ENCODE measurements at regions not wholly inside any gene's neighbourhood (a gene's known extent, or its start where the extent isn't known, plus 50 kb on each side); places are given as distances from the start of the nearest gene placed in this dataset.
"Not testable (repeated sequence)": the region's sequence is repeated elsewhere in the genome, so short reads cannot be mapped to it uniquely, and the experiment has no call there.

DNA sequence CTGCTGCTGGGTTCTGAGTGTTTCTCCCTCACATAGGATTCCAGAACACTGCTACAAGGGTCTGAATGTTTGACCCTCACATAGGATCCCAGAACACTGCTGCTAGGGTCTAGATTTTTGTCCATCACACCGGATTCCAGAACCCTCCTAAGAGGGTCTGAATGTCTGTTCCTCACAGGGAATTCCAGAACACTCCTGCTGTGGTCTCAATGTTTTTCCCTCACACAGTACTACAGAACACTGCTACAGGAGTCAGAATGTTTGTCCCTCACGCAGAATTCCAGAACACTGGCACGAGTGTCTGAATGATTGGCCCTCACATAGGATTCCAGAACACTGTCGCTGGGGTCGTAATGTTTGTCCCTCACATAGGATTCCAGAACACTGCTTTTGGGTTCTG, 221.6 kb downstream of the FOXD4L6 start:
- DNase-seq (ENCODE audit: low read depth) = not testable (repeated sequence)

DNA sequence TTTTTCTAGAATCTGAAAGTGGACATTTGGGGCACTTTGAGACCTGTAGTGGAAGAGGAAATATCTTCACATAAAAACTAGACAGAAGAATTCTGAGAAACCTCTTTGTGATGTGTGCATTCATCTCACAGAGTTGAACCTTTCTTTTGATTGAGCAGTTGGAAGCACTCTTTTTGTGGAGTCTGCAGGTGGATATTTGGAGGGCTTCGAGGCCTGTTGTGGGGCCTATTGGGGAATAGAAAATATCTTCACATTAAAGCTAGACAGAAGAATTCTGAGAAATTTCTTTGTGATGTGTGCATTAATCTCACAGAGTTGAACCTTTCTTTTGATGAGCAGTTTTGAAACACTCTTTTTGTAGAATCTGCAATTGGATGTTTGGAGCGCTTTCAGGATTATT, 236.2 kb downstream of the FOXD4L6 start:
- DNase-seq (ENCODE audit: low read depth) = not testable (repeated sequence)

DNA sequence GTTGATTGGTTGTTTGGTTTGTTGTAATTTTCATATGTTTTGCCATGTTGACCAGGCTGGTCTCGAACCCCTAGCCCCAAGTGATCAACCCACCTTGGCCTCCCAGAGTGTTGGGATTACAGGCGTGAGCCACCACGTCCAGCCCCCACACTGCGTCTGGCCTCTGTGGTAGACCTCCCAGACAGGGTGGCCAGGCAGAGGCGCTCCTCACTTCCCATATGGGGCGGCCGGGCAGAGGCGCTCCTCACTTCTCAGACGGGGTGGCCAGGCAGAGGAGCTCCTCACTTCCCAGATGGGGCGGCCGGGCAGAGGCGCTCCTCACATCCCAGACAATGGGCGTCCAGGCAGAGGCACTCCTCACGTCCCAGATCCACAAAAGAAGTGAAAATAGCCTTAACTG, 242.6 kb downstream of the FOXD4L6 start:
- not testable (repeated sequence) for DNase-seq (ENCODE audit: low read depth)

DNA sequence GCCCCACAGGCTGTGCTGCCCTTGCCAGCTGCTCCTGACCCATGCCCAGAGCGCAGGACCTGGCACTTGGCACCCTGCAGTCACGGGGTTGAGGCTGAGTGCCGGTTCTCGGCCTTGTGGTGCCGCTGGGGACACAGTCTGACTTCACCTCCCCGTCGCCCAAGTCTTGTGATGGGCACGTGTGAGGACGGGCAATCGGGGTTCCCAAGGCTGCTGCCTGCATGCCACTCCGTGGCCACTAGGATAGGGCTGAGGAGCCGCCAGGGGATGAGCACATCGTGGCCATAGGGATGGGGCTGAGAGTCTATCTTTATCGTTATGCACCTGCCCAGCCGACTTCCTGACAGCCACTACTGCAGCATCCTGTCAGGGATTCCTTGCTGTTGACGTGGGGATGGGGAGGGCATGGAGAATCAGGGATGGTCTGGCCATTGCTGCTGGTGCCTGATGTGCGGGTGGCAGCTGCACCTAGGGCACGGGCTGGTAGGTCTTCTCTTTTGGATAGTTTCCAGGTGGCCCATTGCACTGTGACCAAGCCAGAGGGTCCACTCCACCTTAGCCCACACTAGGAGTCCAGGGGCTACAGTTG, 243.5 kb downstream of the FOXD4L6 start:
- not testable (repeated sequence) for DNase-seq (ENCODE audit: low read depth)

DNA sequence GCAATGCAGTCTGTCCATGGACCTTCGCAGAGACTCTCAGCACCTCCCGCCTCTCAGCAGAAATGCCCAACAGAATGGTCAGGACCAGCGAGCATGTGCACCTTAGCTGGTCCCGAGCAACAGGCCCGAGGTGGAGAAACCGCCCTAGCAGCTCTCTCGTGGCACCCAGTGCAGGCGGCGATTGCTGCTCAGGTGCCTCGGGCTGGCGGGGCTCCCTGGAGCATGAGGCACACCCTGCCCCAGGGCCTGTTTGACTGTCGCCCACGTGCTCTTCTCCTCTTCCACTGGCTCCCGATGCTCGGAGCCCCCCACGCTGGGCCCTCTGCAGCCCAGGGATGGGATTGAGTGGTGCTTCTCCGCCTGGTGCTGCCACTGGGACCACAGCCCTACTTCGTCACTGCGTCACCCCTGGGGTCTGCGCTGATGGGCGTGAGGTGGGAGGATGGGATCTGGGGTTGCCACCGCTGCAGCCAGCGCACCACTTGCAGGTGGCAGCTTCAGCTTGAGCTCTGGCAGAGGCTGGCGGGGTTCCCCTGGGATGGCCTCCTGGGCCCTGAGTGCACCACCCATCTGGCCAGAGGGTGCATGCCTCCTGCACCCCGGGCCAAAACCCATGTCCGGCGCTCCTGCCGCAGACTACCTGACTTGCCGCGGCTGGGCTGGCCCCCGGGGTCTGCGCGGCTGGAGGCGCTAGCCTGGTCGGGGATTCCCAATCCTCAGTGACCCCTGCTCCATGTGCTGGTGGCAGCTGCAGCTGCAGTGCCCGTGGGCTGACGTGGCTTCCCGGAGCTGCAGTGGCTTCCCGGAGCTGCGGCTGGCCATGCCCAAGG, 244.2 kb downstream of the FOXD4L6 start:
- DNase-seq (ENCODE audit: low read depth) = no peak

DNA sequence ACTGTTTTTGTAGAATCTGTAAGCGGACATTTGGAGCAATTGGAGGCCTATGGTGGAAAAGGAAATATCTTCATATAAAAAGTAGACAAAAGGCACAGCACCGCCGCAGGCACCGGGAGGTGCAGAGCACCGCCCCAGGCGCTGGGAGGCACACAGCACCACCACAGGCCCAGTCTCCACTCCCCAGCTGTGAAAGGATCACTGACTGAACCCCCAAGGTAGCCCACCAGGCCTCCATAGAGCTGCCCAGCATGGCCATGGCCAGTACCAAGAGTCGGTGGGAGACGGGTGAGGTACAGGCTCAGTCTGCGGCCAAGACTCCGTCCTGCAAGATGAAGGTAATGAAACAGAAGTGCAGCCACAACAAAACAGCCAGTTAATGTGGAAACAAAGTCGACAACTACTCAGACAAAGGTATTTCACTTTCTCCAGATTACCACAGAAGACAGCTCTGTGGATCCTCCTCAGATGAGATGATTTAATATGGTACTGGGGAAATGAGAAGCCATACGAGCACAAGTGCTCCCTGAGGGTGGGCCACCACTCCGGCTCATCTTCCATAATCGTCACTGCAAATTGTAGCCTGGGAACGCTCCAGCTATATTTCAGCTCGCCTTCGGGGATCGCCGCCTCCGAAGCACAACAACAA, 244.9 kb downstream of the FOXD4L6 start:
- not testable (repeated sequence) for DNase-seq (ENCODE audit: low read depth)

DNA sequence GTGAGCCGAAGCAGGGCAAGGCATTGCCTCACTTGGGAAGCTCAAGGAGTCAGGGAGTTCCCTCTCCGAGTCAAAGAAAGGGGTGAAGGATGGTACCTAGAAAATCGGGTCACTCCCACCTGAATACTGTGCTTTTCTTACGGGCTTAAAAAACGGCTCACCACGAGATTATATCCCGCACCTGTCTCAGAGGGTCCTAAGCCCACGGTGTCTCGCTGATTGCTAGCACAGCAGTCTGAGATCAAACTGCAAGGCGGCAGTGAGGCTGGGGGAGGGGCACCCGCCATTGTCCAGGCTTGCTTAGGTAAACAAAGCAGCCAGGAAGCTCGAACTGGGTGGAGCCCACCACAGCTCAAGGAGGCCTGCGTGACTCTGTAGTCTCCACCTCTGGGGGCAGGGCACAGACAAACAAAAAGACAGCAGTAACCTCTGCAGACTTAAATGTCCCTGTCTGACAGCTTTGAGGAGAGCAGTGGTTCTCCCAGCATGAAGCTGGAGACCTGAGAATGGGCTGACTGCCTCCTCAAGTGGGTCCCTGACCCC, 254.7 kb downstream of the FOXD4L6 start:
- DNase-seq (ENCODE audit: low read depth) = not testable (repeated sequence)

DNA sequence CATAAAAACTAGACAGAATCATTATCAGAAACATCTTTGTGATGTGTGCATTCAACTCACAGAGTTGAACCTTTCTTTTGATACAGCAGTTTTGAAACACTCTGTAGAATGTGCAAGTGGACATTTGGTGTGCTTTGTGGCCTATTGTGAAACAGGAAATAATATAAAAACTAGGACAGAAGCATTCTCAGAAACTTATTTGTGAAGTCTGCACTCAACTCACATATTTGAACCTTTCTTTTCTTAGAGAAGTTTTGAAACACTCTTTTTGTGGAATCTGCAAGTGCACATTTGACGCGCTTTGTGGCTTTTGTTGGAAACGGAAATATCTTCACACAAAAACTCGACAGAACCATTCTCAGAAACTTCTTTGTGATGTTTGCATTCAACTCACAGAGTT, 260.0 kb downstream of the FOXD4L6 start:
- DNase-seq (ENCODE audit: low read depth) = not testable (repeated sequence)

Measured in HS-27A (cell line).